Astrocyte (in vitro differentiated cells and primary cell): ENCODE measurements at regions not wholly inside any gene's neighbourhood (a gene's known extent, or its start where the extent isn't known, plus 50 kb on each side); places are given as distances from the start of the nearest gene placed in this dataset.

Experiments used
- DNase-seq: peaks from one replicate; pipeline ENCODE4 v3.0.0-alpha.2; 2010; ENCODE audit warnings: low read depth
- FAIRE-seq: peaks from 2 replicates; lab custom pipeline; 2011; peaks lifted over from hg19 to GRCh38; lab: Jason Lieb, UNC
- H2AFZ ChIP-seq: 2 replicates; pipeline ENCODE4 v1.6.0; 2012; ENCODE audit warnings: low read depth, low read length, inconsistent platforms
- H3K27ac ChIP-seq: 2 replicates; pipeline ENCODE4 v1.5.1; 2011; ENCODE audit warnings: low read depth, low read length, inconsistent platforms
- H3K27me3 ChIP-seq: 2 replicates; pipeline ENCODE4 v1.6.0; 2011; ENCODE audit warnings: low read length, inconsistent platforms; ENCODE audit not compliant: insufficient read depth
- H3K36me3 ChIP-seq: 2 replicates; pipeline ENCODE4 v1.5.1; 2011; ENCODE audit warnings: low read length, inconsistent platforms; ENCODE audit not compliant: insufficient read depth
- H3K4me1 ChIP-seq: 2 replicates; pipeline ENCODE4 v1.5.1; 2011; ENCODE audit warnings: low read length, inconsistent platforms; ENCODE audit not compliant: insufficient read depth
- H3K4me2 ChIP-seq: 2 replicates; pipeline ENCODE4 v1.6.0; 2012; ENCODE audit warnings: low read length, inconsistent platforms
- H3K4me3 ChIP-seq: 2 replicates; pipeline ENCODE4 v1.5.1; 2011; ENCODE audit warnings: low read depth, mild to moderate bottlenecking, low read length, inconsistent platforms; ENCODE audit not compliant: insufficient read depth
- H3K79me2 ChIP-seq: 2 replicates; pipeline ENCODE4 v1.6.0; 2012; ENCODE audit warnings: mild to moderate bottlenecking, low read length, inconsistent platforms; ENCODE audit not compliant: insufficient read depth
- H3K9ac ChIP-seq: 2 replicates; pipeline ENCODE4 v1.6.0; 2012; ENCODE audit warnings: mild to moderate bottlenecking, low read length, inconsistent platforms
- H3K9me3 ChIP-seq: 2 replicates; pipeline ENCODE4 v1.5.1; 2012; ENCODE audit warnings: low read depth, mild to moderate bottlenecking, low read length, inconsistent platforms; ENCODE audit not compliant: insufficient read depth
- H4K20me1 ChIP-seq: 2 replicates; pipeline ENCODE4 v1.6.0; 2012; ENCODE audit warnings: low read length, inconsistent platforms; ENCODE audit not compliant: insufficient read depth
- H3K27ac Mint-ChIP-seq: one replicate; pipeline ENCODE4 v1.8.0; 2021; ENCODE audit warnings: mild to moderate bottlenecking, mixed read lengths; ENCODE audit not compliant: unreplicated experiment
- H3K27me3 Mint-ChIP-seq: one replicate; pipeline ENCODE4 v1.8.0; 2021; ENCODE audit warnings: low read depth, mixed read lengths; ENCODE audit not compliant: unreplicated experiment
- H3K36me3 Mint-ChIP-seq: one replicate; pipeline ENCODE4 v1.8.0; 2021; ENCODE audit warnings: low read depth, mixed read lengths; ENCODE audit not compliant: unreplicated experiment
- H3K4me1 Mint-ChIP-seq: one replicate; pipeline ENCODE4 v1.8.0; 2021; ENCODE audit warnings: low read depth, mixed read lengths; ENCODE audit not compliant: unreplicated experiment
- H3K4me3 Mint-ChIP-seq: one replicate; pipeline ENCODE4 v1.8.0; 2021; ENCODE audit warnings: mild to moderate bottlenecking, moderate library complexity, mixed read lengths; ENCODE audit not compliant: unreplicated experiment
- H3K9me3 Mint-ChIP-seq: one replicate; pipeline ENCODE4 v1.8.0; 2021; ENCODE audit warnings: mild to moderate bottlenecking, mixed read lengths; ENCODE audit not compliant: unreplicated experiment
- EZH2 ChIP-seq: IDR thresholded peaks from 2 replicates; pipeline ENCODE4 v1.6.1; 2012; ENCODE audit warnings: mild to moderate bottlenecking, low read length, inconsistent platforms; ENCODE audit not compliant: insufficient read depth
- TF ChIP-seq, protein P1 (sequence below): IDR thresholded peaks from 2 replicates; pipeline ENCODE4 v1.5.1; 2011; ENCODE audit warnings: low read depth, mild to moderate bottlenecking, inconsistent platforms, low read length, moderate library complexity; ENCODE audit not compliant: insufficient read depth

DNA sequence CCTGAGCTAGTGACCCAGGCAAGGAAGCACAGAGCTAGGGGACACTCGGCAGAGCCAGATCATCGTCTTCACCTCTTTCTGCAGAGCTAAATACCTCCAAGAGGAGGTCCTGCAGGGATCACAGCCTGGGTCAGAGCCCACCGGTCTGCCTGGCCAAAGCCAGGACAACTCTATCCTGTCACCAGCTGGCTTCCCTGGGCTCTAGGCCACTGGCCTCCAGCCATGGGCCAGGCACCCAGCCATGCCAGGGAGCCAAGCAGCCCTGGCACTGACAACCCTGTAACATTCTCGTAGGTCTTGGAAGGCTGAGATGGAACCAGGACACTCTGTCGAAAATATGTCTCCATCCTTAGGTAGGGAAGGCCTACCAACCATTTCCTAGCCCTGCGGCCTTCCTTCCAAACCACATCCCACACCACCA lies 270.1 kb downstream of the BUD13 start:
- H3K9me3 Mint-ChIP-seq: peaks cover 4% of the 10 kb centered on the region
- H3K4me3 Mint-ChIP-seq: no peak overlapping the region
- H3K9ac ChIP-seq: no peak overlapping the region
- no peak overlapping the region for H3K4me2 ChIP-seq
- H3K9me3 ChIP-seq: no peaks in the 10 kb centered on the region
- FAIRE-seq (no peak), DNase-seq (no peak)
- no peak overlapping the region for H3K27ac ChIP-seq
- H3K4me1 ChIP-seq: no peaks in the 10 kb centered on the region
- no peaks in the 10 kb centered on the region for H3K4me1 Mint-ChIP-seq
- H3K4me3 ChIP-seq: no peak overlapping the region
- peaks cover 3% of the 10 kb centered on the region for H3K36me3 Mint-ChIP-seq
- H3K27me3 ChIP-seq: peaks cover 39% of the 10 kb centered on the region
- TF ChIP-seq EZH2: no peak
- TF ChIP-seq, protein P1, sequence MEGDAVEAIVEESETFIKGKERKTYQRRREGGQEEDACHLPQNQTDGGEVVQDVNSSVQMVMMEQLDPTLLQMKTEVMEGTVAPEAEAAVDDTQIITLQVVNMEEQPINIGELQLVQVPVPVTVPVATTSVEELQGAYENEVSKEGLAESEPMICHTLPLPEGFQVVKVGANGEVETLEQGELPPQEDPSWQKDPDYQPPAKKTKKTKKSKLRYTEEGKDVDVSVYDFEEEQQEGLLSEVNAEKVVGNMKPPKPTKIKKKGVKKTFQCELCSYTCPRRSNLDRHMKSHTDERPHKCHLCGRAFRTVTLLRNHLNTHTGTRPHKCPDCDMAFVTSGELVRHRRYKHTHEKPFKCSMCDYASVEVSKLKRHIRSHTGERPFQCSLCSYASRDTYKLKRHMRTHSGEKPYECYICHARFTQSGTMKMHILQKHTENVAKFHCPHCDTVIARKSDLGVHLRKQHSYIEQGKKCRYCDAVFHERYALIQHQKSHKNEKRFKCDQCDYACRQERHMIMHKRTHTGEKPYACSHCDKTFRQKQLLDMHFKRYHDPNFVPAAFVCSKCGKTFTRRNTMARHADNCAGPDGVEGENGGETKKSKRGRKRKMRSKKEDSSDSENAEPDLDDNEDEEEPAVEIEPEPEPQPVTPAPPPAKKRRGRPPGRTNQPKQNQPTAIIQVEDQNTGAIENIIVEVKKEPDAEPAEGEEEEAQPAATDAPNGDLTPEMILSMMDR: no peak
- H3K36me3 ChIP-seq: no peaks in the 10 kb centered on the region
- H3K27me3 Mint-ChIP-seq: peaks cover 84% of the 10 kb centered on the region
- H4K20me1 ChIP-seq: no peaks in the 10 kb centered on the region
- H3K27ac Mint-ChIP-seq: no peak overlapping the region
- no peaks in the 10 kb centered on the region for H3K79me2 ChIP-seq
- H2AFZ ChIP-seq: no peak overlapping the region

- H3K36me3 Mint-ChIP-seq: peaks cover 3% of the 10 kb centered on the region
- FAIRE-seq (no peak), DNase-seq (no peak)
- H2AFZ ChIP-seq: no peak overlapping the region
- H3K4me3 ChIP-seq: no peak overlapping the region
- no peaks in the 10 kb centered on the region for H3K79me2 ChIP-seq
- H3K9ac ChIP-seq: no peak overlapping the region
- H3K36me3 ChIP-seq: no peaks in the 10 kb centered on the region
- TF ChIP-seq EZH2: no peak
- TF ChIP-seq, protein P1: no peak
- H3K9me3 ChIP-seq: no peaks in the 10 kb centered on the region
- H3K27me3 Mint-ChIP-seq: peaks cover 85% of the 10 kb centered on the region
- H3K4me1 Mint-ChIP-seq: no peaks in the 10 kb centered on the region
- H3K4me2 ChIP-seq: no peak overlapping the region
- no peak overlapping the region for H3K27ac ChIP-seq
- H3K27me3 ChIP-seq: peaks cover 37% of the 10 kb centered on the region
- H3K4me1 ChIP-seq: no peaks in the 10 kb centered on the region
- no peak overlapping the region for H3K27ac Mint-ChIP-seq
- H4K20me1 ChIP-seq: no peaks in the 10 kb centered on the region
- no peak overlapping the region for H3K4me3 Mint-ChIP-seq
- peaks cover 3% of the 10 kb centered on the region for H3K9me3 Mint-ChIP-seq
Observed at GRCh38 chr11:116501728-116502127, 271.1 kb downstream of the BUD13 start.

DNA sequence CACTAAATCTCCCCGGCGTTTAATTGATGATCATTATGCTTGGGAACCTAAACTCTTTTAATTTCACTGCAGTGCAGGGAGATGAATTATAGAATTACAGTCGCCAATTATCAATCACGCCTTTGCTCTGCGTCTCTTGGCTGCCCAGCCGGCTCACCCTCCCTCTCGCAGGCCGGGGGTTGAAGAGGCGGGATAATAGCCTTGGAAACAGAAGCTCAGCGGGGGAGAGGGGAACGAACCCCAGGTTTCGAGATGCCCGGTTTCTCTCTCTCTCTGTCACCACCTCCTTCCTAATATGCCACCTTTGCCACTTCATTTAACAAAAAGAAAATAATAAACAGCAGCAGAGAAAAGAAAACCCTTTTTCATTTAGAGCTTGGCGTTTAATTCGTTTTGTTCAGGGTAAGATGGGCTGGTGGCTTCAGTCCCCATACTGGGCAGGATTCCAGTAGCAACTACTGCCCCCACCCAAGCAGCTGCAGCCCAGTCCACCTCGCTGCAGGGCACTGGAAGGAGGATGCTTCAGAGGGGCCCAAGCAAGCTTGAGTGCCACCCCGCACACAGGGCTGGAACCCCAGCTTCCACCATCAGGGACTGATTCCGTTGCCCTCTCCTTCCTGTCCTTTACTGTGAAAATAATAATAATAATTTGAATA lies 271.7 kb downstream of the BUD13 start:
- FAIRE-seq (no peak), DNase-seq (no peak)
- H3K36me3 Mint-ChIP-seq: peaks cover 3% of the 10 kb centered on the region
- no peaks in the 10 kb centered on the region for H3K4me1 Mint-ChIP-seq
- Histone ChIP-seq H3K36me3 (no peaks in the 10 kb centered on the region), H3K9ac (no peak overlapping the region), H3K4me2 (no peak overlapping the region), H3K79me2 (no peaks in the 10 kb centered on the region), H3K9me3 (no peaks in the 10 kb centered on the region), H4K20me1 (no peaks in the 10 kb centered on the region), H2AFZ (no peak overlapping the region), H3K4me3 (no peak overlapping the region), H3K4me1 (no peaks in the 10 kb centered on the region), H3K27ac (no peak overlapping the region), H3K27me3 (peaks cover 34% of the 10 kb centered on the region)
- peaks cover 3% of the 10 kb centered on the region for H3K9me3 Mint-ChIP-seq
- H3K4me3 Mint-ChIP-seq: no peak overlapping the region
- TF ChIP-seq EZH2: no peak
- TF ChIP-seq, protein P1: no peak
- H3K27ac Mint-ChIP-seq: no peak overlapping the region
- peaks cover 86% of the 10 kb centered on the region for H3K27me3 Mint-ChIP-seq
